Upper lobe of left lung (tissue), 4 donors: ENCODE measurements at regions not wholly inside any gene's neighbourhood (a gene's known extent, or its start where the extent isn't known, plus 50 kb on each side); places are given as distances from the start of the nearest gene placed in this dataset.

Experiments
- CTCF ChIP-seq, 6 experiments: fragments of 450-650 bp in 4 of 6; fragments of 200-600 bp in 2 of 6; sonication (generic) in 2 of 6; IDR thresholded peaks; one replicate each; pipeline ENCODE4 v1.5.1; 2016 to 2019; ENCODE audit warnings: antibody characterized with exemption in 6 of 6
- EP300 ChIP-seq, 4 donors: sonication (generic); formaldehyde crosslinking; IDR thresholded peaks; one replicate each; pipeline ENCODE4 v1.5.1; 2017; ENCODE audit warnings: antibody characterized with exemption in 4 of 4, control low read depth in 2 of 4
- POLR2A ChIP-seq, 4 donors: fragments of 450-650 bp; IDR thresholded peaks; one replicate each; pipeline ENCODE4 v1.5.1; 2016 to 2017; ENCODE audit warnings: antibody characterized with exemption in 4 of 4, mild to moderate bottlenecking in 2 of 4

- no peak for TF ChIP-seq EP300 (IDR thresholded peaks at IDR 0.05)
- no peak for TF ChIP-seq CTCF (IDR thresholded peaks at IDR 0.05)
- TF ChIP-seq POLR2A (IDR thresholded peaks at IDR 0.05): no peak
Observed at GRCh38 chr4:97134456-97134855, 1008.8 kb downstream of the STPG2 start.
